ENCODE measurements at regions not wholly inside any gene's neighbourhood (a gene's known extent, or its start where the extent isn't known, plus 50 kb on each side); places are given as distances from the start of the nearest gene placed in this dataset.

GRCh38 chr1:209383907-209384709 lies 199.4 kb upstream of the CAMK1G start:
- DNase-seq, result no peak
- Histone ChIP-seq H3K4me1 (ENCODE audit: insufficient read depth) (no peaks in the 10 kb centered on the region), H3K9me3 (no peaks in the 10 kb centered on the region), H3K4me3 (no peak overlapping the region), H3K36me3 (no peaks in the 10 kb centered on the region), H3K27me3 (no peaks in the 10 kb centered on the region), H3K27ac (no peak overlapping the region)
- 63 to 72% (median 71%) methylated on average over 5 of the region's 5 CpGs for WGBS, 3 donors
- intact Hi-C loops (cut with DNase I), result no loop called here
- TF ChIP-seq POLR2A (IDR thresholded peaks at IDR 0.05), result no peak
- TF ChIP-seq EP300 (IDR thresholded peaks at IDR 0.05), result no peak
- no peak for TF ChIP-seq CTCF (IDR thresholded peaks at IDR 0.05)

DNA sequence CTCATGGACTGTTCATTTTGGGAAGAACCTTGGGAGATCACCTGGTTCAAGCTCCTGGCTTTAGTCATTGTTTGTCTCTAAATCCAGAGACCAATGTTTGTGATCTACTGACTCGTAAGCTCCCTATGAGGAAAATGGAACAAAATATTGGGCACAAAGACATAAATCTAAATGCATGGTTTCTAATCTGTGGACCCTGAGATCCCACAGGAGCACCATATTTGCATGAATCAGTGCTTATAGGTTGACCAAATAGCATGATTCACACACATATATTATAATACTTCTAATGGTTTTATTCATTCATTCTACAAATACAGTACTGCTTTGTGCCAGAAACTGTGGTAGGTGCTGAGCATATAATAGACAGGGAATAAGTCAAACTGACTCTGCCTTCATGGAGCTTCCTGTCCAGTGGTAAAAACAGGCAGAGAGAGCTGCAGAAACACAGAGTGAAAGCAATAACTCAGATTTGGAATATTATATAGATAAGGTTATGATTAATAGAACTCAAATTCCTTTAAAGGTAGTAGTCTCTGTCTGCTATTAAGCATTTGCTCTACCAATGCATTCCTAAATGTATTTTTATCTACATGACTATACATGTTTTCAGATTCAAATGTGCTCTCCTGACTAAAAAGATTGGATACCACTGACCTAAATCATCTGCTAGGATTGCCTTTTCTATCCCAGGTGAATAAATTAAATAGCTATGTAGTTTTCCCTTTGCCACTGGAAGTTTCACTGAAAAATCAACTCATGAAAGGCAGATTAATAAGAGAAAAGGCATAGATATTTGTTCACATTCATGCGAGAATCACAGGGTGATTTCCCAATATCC lies 198.6 kb upstream of the CAMK1G start:
- H3K4me1 ChIP-seq (ENCODE audit: insufficient read depth), result no peaks in the 10 kb centered on the region
- no peaks in the 10 kb centered on the region for H3K27me3 ChIP-seq
- H3K4me3 ChIP-seq, result no peak overlapping the region
- DNase-seq, result no peak
- no peaks in the 10 kb centered on the region for H3K9me3 ChIP-seq
- H3K36me3 ChIP-seq, result no peaks in the 10 kb centered on the region
- no peak overlapping the region for H3K27ac ChIP-seq
- WGBS, 3 donors, result 89 to 97% (median 93%) methylated on average over 2 of the region's 2 CpGs
- no peak for TF ChIP-seq CTCF (IDR thresholded peaks at IDR 0.05)
- TF ChIP-seq EP300 (IDR thresholded peaks at IDR 0.05), result no peak
- TF ChIP-seq POLR2A (IDR thresholded peaks at IDR 0.05), result no peak
- intact Hi-C loops (cut with DNase I), result no loop called here

- 66 to 87% (median 82%) methylated on average over 2 of the region's 2 CpGs for WGBS, 3 donors
- intact Hi-C loops (cut with DNase I), result no loop called here
- Histone ChIP-seq H3K27ac (no peak overlapping the region), H3K4me1 (ENCODE audit: insufficient read depth) (no peaks in the 10 kb centered on the region), H3K9me3 (no peaks in the 10 kb centered on the region), H3K4me3 (no peak overlapping the region), H3K27me3 (no peaks in the 10 kb centered on the region), H3K36me3 (no peaks in the 10 kb centered on the region)
- TF ChIP-seq EP300 (IDR thresholded peaks at IDR 0.05) (no peak), POLR2A (IDR thresholded peaks at IDR 0.05) (no peak), CTCF (IDR thresholded peaks at IDR 0.05) (no peak)
- DNase-seq, result no peak
These were observed 197.4 kb upstream of the CAMK1G start for GRCh38 chr1:209386156-209386555.

DNA sequence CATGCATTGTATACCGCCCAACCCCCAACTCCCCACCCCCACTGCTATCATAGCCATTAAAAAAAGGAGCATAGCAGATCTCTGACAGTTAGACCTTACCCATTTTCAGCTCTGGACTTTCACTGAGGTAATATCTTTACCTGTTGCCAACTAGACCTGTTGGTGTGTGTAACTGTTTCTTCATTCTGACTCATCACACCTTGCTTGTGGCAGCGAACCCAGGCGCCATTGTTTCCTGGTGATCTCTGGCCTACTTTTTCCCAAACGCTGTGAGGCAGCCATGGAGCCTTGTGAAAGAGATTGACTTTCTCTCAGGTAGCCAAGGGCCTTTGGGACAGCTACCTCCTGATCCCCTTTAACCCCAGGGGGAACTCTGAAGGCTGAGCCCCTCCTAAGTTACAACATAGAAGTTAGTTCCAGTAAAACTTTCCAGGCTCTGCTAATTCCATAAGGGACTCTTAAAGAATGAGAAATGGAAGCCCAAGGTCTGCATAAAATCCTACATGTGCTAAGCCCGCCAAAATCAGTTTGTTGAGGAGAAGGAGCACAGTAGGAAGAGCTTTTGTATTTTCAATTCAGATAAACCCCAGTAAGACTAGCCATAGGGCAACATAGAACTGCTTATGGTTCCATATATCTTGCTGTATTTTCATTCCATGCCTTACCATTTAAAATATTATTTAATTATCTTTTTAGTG lies 196.1 kb upstream of the CAMK1G start:
- DNase-seq, result no peak
- 80 to 95% (median 88%) methylated on average over 5 of the region's 5 CpGs for WGBS, 3 donors
- Histone ChIP-seq H3K9me3 (no peaks in the 10 kb centered on the region), H3K27ac (no peak overlapping the region), H3K27me3 (no peaks in the 10 kb centered on the region), H3K36me3 (no peaks in the 10 kb centered on the region), H3K4me1 (ENCODE audit: insufficient read depth) (no peaks in the 10 kb centered on the region), H3K4me3 (no peak overlapping the region)
- TF ChIP-seq CTCF (IDR thresholded peaks at IDR 0.05) (no peak), POLR2A (IDR thresholded peaks at IDR 0.05) (no peak), EP300 (IDR thresholded peaks at IDR 0.05) (no peak)
- intact Hi-C loops (cut with DNase I), result no loop called here
